ENCODE measurements at regions not wholly inside any gene's neighbourhood (a gene's known extent, or its start where the extent isn't known, plus 50 kb on each side); places are given as distances from the start of the nearest gene placed in this dataset.

DNA sequence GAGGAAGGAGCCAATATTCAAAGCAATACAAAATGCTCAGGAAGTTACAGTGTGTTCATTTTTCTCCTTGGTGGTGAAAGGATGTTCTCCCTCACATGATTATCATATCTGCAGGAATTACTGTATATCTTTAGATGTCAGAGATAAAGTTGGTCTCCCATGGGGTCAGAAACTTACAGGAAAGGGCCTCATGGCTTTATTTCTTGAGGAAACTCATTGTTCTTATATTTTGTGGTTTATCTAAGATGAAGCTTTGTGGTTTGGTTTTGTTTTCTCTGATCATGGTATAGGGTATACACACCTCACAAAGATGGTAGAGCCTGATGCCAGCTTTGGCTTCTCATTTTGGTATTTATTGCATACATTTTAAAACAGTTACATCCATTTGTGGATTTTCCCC, 100.5 kb upstream of the STXBP5 start:
- Histone ChIP-seq H3K27ac (ENCODE audit: low read depth, low read length, poor library complexity, severe bottlenecking) (no peak overlapping the region), H3K4me2 (ENCODE audit: low read length) (no peak overlapping the region), H3K36me3 (ENCODE audit: insufficient read depth, low read length) (no peaks in the 10 kb centered on the region), H3K79me2 (ENCODE audit: insufficient read depth, low read depth, low read length) (no peaks in the 10 kb centered on the region), H2AFZ (ENCODE audit: low read length) (no peak overlapping the region), H3K9me3 (ENCODE audit: low read length) (no peaks in the 10 kb centered on the region), H4K20me1 (ENCODE audit: insufficient read depth, low read length) (no peaks in the 10 kb centered on the region), H3K9me2 (ENCODE audit: insufficient read depth, low read length) (no peaks in the 10 kb centered on the region), H3K4me1 (ENCODE audit: insufficient read depth, low read length, poor library complexity, severe bottlenecking) (no peaks in the 10 kb centered on the region), H3K4me3 (ENCODE audit: low read depth, low read length, poor library complexity, severe bottlenecking) (no peak overlapping the region)
- TF ChIP-seq EZH2phosphoT487 (IDR thresholded peaks at IDR 0.05; ENCODE audit: borderline replicate concordance, low read depth, low read length) = no peak
- TF ChIP-seq, protein P1, sequence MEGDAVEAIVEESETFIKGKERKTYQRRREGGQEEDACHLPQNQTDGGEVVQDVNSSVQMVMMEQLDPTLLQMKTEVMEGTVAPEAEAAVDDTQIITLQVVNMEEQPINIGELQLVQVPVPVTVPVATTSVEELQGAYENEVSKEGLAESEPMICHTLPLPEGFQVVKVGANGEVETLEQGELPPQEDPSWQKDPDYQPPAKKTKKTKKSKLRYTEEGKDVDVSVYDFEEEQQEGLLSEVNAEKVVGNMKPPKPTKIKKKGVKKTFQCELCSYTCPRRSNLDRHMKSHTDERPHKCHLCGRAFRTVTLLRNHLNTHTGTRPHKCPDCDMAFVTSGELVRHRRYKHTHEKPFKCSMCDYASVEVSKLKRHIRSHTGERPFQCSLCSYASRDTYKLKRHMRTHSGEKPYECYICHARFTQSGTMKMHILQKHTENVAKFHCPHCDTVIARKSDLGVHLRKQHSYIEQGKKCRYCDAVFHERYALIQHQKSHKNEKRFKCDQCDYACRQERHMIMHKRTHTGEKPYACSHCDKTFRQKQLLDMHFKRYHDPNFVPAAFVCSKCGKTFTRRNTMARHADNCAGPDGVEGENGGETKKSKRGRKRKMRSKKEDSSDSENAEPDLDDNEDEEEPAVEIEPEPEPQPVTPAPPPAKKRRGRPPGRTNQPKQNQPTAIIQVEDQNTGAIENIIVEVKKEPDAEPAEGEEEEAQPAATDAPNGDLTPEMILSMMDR (conservative IDR thresholded peaks at IDR 0.05; ENCODE audit: low read length) = no peak
- ChIA-PET CTCF (ENCODE audit: unreplicated experiment) (no interaction called here), POLR2A (no interaction called here)
- no peak for DNase-seq (ENCODE audit: low spot score)
- intact Hi-C loops (cut with micrococcal nuclease; ENCODE audit: unreplicated experiment) = no loop called here
- no TSS peak for BruUV-seq (replicated peaks)

DNA sequence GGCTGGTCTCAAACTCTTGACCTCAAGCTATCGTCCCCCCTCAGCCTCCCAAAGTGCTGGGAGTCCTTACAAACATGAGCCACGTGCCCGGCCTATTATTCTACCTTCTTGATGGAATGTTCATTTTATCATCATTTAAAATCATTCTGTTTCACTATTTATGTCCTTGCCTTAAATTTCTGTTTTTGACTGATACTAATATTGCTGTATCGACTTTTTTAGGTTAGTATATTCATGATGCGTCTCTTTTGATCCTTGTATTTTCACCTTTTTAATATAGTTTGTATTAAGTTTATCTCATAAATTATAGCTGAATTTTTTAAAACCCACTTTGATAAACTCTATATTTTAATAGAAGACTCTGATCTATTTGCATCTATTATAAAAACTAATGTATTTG, 98.4 kb upstream of the STXBP5 start:
- no peak for DNase-seq (ENCODE audit: low spot score)
- POLR2A ChIA-PET = interaction anchor here (0.6 kb wide), 1 partner anchor 223 kb away, joined by 5 read pairs; no protein-coding TSS in a partner anchor
- TF ChIP-seq EZH2phosphoT487 (IDR thresholded peaks at IDR 0.05; ENCODE audit: borderline replicate concordance, low read depth, low read length) = no peak
- TF ChIP-seq, protein P1 (conservative IDR thresholded peaks at IDR 0.05; ENCODE audit: low read length) = no peak
- peaks cover 4% of the 10 kb centered on the region for H3K4me1 ChIP-seq (ENCODE audit: insufficient read depth, low read length, poor library complexity, severe bottlenecking)
- CTCF ChIA-PET (ENCODE audit: unreplicated experiment) = no interaction called here
- H3K9me3 ChIP-seq (ENCODE audit: low read length) = no peaks in the 10 kb centered on the region
- no peak overlapping the region for H3K4me2 ChIP-seq (ENCODE audit: low read length)
- H3K4me3 ChIP-seq (ENCODE audit: low read depth, low read length, poor library complexity, severe bottlenecking) = no peak overlapping the region
- H3K27ac ChIP-seq (ENCODE audit: low read depth, low read length, poor library complexity, severe bottlenecking) = no peak overlapping the region
- H3K9me2 ChIP-seq (ENCODE audit: insufficient read depth, low read length) = no peaks in the 10 kb centered on the region
- intact Hi-C loops (cut with micrococcal nuclease; ENCODE audit: unreplicated experiment) = no loop called here
- no peaks in the 10 kb centered on the region for H3K36me3 ChIP-seq (ENCODE audit: insufficient read depth, low read length)
- no peaks in the 10 kb centered on the region for H3K79me2 ChIP-seq (ENCODE audit: insufficient read depth, low read depth, low read length)
- BruUV-seq (replicated peaks) = no TSS peak
- no peaks in the 10 kb centered on the region for H4K20me1 ChIP-seq (ENCODE audit: insufficient read depth, low read length)
- no peak overlapping the region for H2AFZ ChIP-seq (ENCODE audit: low read length)

DNA sequence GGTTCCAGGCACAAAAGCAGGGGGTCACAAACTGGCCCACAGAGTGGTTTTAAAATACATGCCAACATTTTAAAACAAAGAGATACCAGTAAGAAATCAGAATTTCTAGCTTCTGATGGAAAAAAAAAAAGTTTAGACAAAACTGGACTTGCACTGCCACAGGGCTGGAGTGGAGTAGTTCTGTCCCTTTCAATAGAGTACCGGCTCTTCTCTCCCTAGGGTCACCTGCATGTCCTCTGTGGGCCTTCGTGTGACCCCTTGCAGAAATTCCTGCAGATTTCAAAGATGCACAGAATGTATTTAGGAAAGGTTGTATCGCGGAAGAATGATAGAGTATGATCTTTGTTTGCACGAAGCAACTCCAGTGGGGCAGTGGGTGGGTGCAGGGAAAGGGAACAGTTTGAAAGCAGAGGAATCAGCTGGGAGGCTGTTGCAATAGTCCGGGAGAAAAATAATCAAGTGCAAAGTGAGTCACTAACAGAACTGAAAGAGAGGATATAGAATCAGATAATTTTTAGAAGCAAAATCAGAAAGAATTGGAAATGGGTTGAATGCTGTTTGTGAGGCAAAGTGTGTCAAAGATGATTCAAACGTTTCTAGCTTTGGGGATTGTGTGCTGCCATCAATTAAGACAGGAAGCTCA, 97.3 kb upstream of the STXBP5 start:
- no peak for TF ChIP-seq EZH2phosphoT487 (IDR thresholded peaks at IDR 0.05; ENCODE audit: borderline replicate concordance, low read depth, low read length)
- TF ChIP-seq, protein P1 (conservative IDR thresholded peaks at IDR 0.05; ENCODE audit: low read length) = no peak
- Histone ChIP-seq H3K9me2 (ENCODE audit: insufficient read depth, low read length) (no peaks in the 10 kb centered on the region), H3K4me3 (ENCODE audit: low read depth, low read length, poor library complexity, severe bottlenecking) (no peak overlapping the region), H3K4me2 (ENCODE audit: low read length) (no peak overlapping the region), H2AFZ (ENCODE audit: low read length) (no peak overlapping the region), H3K9me3 (ENCODE audit: low read length) (no peaks in the 10 kb centered on the region), H3K36me3 (ENCODE audit: insufficient read depth, low read length) (no peaks in the 10 kb centered on the region), H3K27ac (ENCODE audit: low read depth, low read length, poor library complexity, severe bottlenecking) (no peak overlapping the region), H3K79me2 (ENCODE audit: insufficient read depth, low read depth, low read length) (no peaks in the 10 kb centered on the region), H3K4me1 (ENCODE audit: insufficient read depth, low read length, poor library complexity, severe bottlenecking) (peaks cover 4% of the 10 kb centered on the region), H4K20me1 (ENCODE audit: insufficient read depth, low read length) (no peaks in the 10 kb centered on the region)
- intact Hi-C loops (cut with micrococcal nuclease; ENCODE audit: unreplicated experiment) = no loop called here
- no TSS peak for BruUV-seq (replicated peaks)
- CTCF ChIA-PET (ENCODE audit: unreplicated experiment) = no interaction called here
- no peak for DNase-seq (ENCODE audit: low spot score)
- POLR2A ChIA-PET = interaction anchor here (0.6 to 0.7 kb wide), 2 partner anchors 88 to 859 kb away, joined by 3 read pairs; no protein-coding TSS in a partner anchor
